ENCODE measurements at regions not wholly inside any gene's neighbourhood (a gene's known extent, or its start where the extent isn't known, plus 50 kb on each side); places are given as distances from the start of the nearest gene placed in this dataset.
"Not testable (repeated sequence)": the region's sequence is repeated elsewhere in the genome, so short reads cannot be mapped to it uniquely, and the experiment has no call there.

GRCh38 chr11:13551834-13552233 is 56.0 kb upstream of the PTH start:
- H3K36me3 ChIP-seq = no peaks in the 10 kb centered on the region
- WGBS, 2 donors = 73 to 88% methylated on average over 6 of the region's 6 CpGs
- H3K27ac ChIP-seq = no peak overlapping the region
- DNase-seq (no peak), ATAC-seq (ENCODE audit: low FRiP score in 2 of 2) (no peak)
- TF ChIP-seq POLR2A (IDR thresholded peaks at IDR 0.05) = no peak
- TF ChIP-seq POLR2AphosphoS5 (IDR thresholded peaks at IDR 0.05) = no peak
- no peak for TF ChIP-seq EP300 (IDR thresholded peaks at IDR 0.05)
- TF ChIP-seq CTCF (IDR thresholded peaks at IDR 0.05) = no peak
- H3K27me3 ChIP-seq = no peaks in the 10 kb centered on the region
- H3K4me1 ChIP-seq = no peaks in the 10 kb centered on the region
- H3K4me3 ChIP-seq = no peak overlapping the region
- peaks cover 0 to 7% (median 3%) of the 10 kb centered on the region in 4 donors for H3K9me3 ChIP-seq

DNA sequence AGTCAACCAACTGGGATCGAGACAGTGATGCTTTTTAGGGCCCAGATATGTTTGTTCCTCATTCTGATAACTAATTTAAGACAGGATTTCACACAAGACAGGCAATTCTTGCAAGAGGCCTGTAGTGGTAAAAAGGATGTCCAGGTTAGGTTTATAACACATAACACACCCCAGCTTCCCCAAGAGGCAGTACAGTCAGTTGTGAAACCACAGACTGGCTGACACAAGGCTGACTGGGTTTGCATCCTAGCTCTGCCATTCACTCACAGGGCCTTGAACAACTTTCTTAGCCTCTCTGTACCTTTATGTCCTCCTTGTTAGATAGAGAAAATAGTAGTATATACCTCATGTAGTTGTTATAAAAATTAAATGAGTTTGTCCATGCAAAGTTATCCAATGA is 55.0 kb upstream of the PTH start:
- no peak overlapping the region for H3K4me3 ChIP-seq
- no peaks in the 10 kb centered on the region for H3K4me1 ChIP-seq
- no peaks in the 10 kb centered on the region for H3K36me3 ChIP-seq
- no peak for DNase-seq
- H3K27ac ChIP-seq = no peak overlapping the region
- peaks cover 0 to 17% (median 12%) of the 10 kb centered on the region in 4 donors for H3K9me3 ChIP-seq
- no peak for TF ChIP-seq POLR2A (IDR thresholded peaks at IDR 0.05)
- TF ChIP-seq CTCF (IDR thresholded peaks at IDR 0.05) = no peak
- no peak for TF ChIP-seq EP300 (IDR thresholded peaks at IDR 0.05)
- TF ChIP-seq POLR2AphosphoS5 (IDR thresholded peaks at IDR 0.05) = no peak
- ATAC-seq (ENCODE audit: low FRiP score in 2 of 2) = no peak
- H3K27me3 ChIP-seq = no peaks in the 10 kb centered on the region
- 76 to 83% methylated on average over 1 of the region's 1 CpG for WGBS, 2 donors

- not testable (repeated sequence) for H3K27ac ChIP-seq; H3K4me1 ChIP-seq; H3K27me3 ChIP-seq; H3K36me3 ChIP-seq; ATAC-seq (ENCODE audit: low FRiP score in 2 of 2); H3K4me3 ChIP-seq; DNase-seq
- H3K9me3 ChIP-seq = peaks cover 0 to 23% (median 12%) of the 10 kb centered on the region in 4 donors
- 76 to 93% methylated on average over 2 of the region's 2 CpGs for WGBS, 2 donors
Observed at GRCh38 chr11:13546092-13546491, 50.3 kb upstream of the PTH start.
